ENCODE measurements at regions not wholly inside any gene's neighbourhood (a gene's known extent, or its start where the extent isn't known, plus 50 kb on each side); places are given as distances from the start of the nearest gene placed in this dataset.

- no peak for TF ChIP-seq EZH2phosphoT487 (IDR thresholded peaks at IDR 0.05; ENCODE audit: insufficient read depth, low read depth)
- TF ChIP-seq EZH2 (IDR thresholded peaks at IDR 0.05; ENCODE audit: insufficient read depth, poor library complexity, severe bottlenecking), result no peak
These were observed 268.3 kb upstream of the CPNE8 start for GRCh38 chr12:39173726-39174125.
